Omental fat pad (tissue), 3 donors: ENCODE measurements at regions not wholly inside any gene's neighbourhood (a gene's known extent, or its start where the extent isn't known, plus 50 kb on each side); places are given as distances from the start of the nearest gene placed in this dataset.

Experiments used
- ATAC-seq: fragments of 150-250 bp; one replicate; pipeline ENCODE4 v1.9.1; 2016; ENCODE audit warnings: mild to moderate bottlenecking, moderate library complexity; ENCODE audit not compliant: low FRiP score
- DNase-seq: peaks from one replicate; pipeline ENCODE4 v3.0.0-alpha.2; 2019; ENCODE audit warnings: low spot score
- TF ChIP-seq, protein P1 (sequence below), 3 donors: fragments of 450-650 bp; IDR thresholded peaks; one replicate each; pipeline ENCODE4 v1.5.1; 2016 to 2017; ENCODE audit warnings: antibody characterized with exemption in 3 of 3, mild to moderate bottlenecking in 3 of 3, moderate library complexity in 2 of 3

DNA sequence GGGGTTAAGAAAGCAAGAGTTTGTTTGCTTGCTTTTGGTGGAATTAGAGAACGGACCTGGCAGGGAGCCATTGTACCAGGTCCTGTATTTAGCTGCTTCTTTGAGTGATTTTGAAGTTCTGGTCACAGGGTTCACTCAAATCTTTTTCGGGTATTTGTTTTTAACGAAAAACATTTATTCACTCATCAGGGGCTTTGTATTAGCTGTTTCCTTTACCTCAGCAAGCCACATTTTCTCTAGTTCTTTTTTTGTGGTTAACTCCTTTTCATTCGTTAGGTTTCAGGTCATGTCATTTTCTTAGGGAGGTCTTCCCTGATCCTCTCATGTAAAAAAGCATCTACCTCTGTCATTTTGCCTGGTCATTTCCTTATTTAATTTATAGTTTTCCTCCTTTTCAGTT is 1502.2 kb downstream of the GRIK2 start:
- ATAC-seq: no peak
- TF ChIP-seq, protein P1, sequence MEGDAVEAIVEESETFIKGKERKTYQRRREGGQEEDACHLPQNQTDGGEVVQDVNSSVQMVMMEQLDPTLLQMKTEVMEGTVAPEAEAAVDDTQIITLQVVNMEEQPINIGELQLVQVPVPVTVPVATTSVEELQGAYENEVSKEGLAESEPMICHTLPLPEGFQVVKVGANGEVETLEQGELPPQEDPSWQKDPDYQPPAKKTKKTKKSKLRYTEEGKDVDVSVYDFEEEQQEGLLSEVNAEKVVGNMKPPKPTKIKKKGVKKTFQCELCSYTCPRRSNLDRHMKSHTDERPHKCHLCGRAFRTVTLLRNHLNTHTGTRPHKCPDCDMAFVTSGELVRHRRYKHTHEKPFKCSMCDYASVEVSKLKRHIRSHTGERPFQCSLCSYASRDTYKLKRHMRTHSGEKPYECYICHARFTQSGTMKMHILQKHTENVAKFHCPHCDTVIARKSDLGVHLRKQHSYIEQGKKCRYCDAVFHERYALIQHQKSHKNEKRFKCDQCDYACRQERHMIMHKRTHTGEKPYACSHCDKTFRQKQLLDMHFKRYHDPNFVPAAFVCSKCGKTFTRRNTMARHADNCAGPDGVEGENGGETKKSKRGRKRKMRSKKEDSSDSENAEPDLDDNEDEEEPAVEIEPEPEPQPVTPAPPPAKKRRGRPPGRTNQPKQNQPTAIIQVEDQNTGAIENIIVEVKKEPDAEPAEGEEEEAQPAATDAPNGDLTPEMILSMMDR (IDR thresholded peaks at IDR 0.05): no peak
- no peak for DNase-seq

DNA sequence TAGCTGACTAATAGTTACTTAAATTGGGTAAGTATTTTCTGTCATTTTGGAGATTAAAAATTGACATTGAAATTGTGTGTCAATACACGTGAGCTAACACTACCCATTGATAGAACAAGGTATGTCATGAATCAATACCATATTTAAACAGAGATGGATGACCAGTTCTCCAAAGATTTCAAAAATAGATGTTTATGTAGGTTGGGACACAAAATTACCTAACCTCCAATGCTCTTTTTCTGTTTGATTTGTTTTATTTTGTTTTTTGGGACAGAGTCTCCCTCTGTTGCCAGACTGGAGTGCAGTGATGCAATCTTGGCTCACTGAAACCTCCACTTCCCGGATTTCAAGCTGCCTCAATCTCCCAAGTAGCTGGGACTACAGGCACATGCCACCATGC is 1491.7 kb downstream of the GRIK2 start:
- TF ChIP-seq, protein P1 (IDR thresholded peaks at IDR 0.05): no peak
- no peak for ATAC-seq
- DNase-seq: no peak

- ATAC-seq (no peak), DNase-seq (no peak)
- TF ChIP-seq, protein P1 (IDR thresholded peaks at IDR 0.05): no peak
Observed at GRCh38 chr6:102853249-102853955, 1459.9 kb downstream of the GRIK2 start.

DNA sequence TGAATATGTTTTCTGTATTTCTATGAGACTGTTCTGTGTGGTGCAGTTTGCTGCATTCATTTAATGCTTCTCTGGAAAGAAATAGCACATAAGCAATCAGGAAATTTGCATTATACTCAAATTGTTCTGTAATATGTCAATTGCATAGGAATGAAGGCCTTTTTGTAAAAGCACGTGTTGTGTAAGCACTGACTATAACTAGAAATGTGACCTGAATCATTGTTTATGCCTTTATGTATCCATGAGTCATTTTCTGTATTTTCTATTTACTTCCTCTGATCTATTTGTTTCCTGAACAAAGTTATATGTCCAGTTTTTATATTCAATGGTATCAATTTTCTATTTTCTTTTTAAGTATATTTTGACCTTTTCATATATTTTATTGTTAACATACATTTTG is 1455.3 kb downstream of the GRIK2 start:
- no peak for DNase-seq
- TF ChIP-seq, protein P1 (IDR thresholded peaks at IDR 0.05): no peak
- no peak for ATAC-seq

DNA sequence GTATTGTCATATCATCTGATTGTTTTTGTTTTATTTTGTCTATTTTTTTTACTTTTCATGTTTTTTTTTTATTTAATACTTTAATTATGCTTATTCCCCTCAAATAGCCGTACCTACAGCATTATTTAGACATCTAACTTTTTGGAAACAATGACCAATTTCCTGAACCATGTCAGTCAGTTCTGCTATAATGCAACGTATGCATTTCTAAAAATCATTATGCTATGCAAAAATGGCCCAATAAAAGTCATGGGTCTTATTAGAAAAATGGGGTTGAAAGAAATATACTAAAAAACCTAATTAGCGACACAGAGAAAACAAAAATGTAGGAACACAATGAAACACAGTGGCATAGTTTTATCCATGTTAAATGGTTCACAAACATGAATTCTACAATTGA is 1454.7 kb downstream of the GRIK2 start:
- TF ChIP-seq, protein P1 (IDR thresholded peaks at IDR 0.05): no peak
- ATAC-seq (no peak), DNase-seq (no peak)

- DNase-seq (no peak), ATAC-seq (no peak)
- TF ChIP-seq, protein P1 (IDR thresholded peaks at IDR 0.05): no peak
Observed at GRCh38 chr6:102841060-102841459, 1447.6 kb downstream of the GRIK2 start.

GRCh38 chr6:102832021-102832420 is 1438.5 kb downstream of the GRIK2 start:
- DNase-seq (no peak), ATAC-seq (no peak)
- TF ChIP-seq, protein P1 (IDR thresholded peaks at IDR 0.05): no peak
